ENCODE measurements at regions not wholly inside any gene's neighbourhood (a gene's known extent, or its start where the extent isn't known, plus 50 kb on each side); places are given as distances from the start of the nearest gene placed in this dataset.

GRCh38 chr9:3732077-3733038, 206.6 kb upstream of the RFX3 start:
- peak in 1 of 2 donors; percentile 58 for DNase-seq

GRCh38 chr9:3730511-3730922, 204.7 kb upstream of the RFX3 start:
- DNase-seq: no peak

GRCh38 chr9:3721096-3721495, 195.3 kb upstream of the RFX3 start:
- no peak for DNase-seq

GRCh38 chr9:3719286-3719685, 193.5 kb upstream of the RFX3 start:
- DNase-seq: no peak

GRCh38 chr9:3716415-3716814, 190.6 kb upstream of the RFX3 start:
- DNase-seq: no peak

GRCh38 chr9:3708751-3709150, 182.9 kb upstream of the RFX3 start:
- DNase-seq: no peak

- no peak for DNase-seq
These were observed 179.1 kb upstream of the RFX3 start for GRCh38 chr9:3704890-3705289.

GRCh38 chr9:3700772-3701171, 175.0 kb upstream of the RFX3 start:
- no peak for DNase-seq

GRCh38 chr9:3699883-3700282, 174.1 kb upstream of the RFX3 start:
- DNase-seq: no peak

GRCh38 chr9:3698531-3698930, 172.7 kb upstream of the RFX3 start:
- no peak for DNase-seq

- no peak for DNase-seq
These were observed 172.3 kb upstream of the RFX3 start for GRCh38 chr9:3698076-3698475.

- no peak for DNase-seq
These were observed 170.6 kb upstream of the RFX3 start for GRCh38 chr9:3696368-3696767.

GRCh38 chr9:3692606-3693005, 166.8 kb upstream of the RFX3 start:
- no peak for DNase-seq

GRCh38 chr9:3689555-3689954, 163.8 kb upstream of the RFX3 start:
- DNase-seq: no peak

GRCh38 chr9:3687145-3687544, 161.3 kb upstream of the RFX3 start:
- no peak for DNase-seq

GRCh38 chr9:3682186-3682585, 156.4 kb upstream of the RFX3 start:
- DNase-seq: no peak

- DNase-seq: no peak
These were observed 151.7 kb upstream of the RFX3 start for GRCh38 chr9:3677541-3677940.

- no peak for DNase-seq
These were observed 151.0 kb upstream of the RFX3 start for GRCh38 chr9:3676766-3677165.

GRCh38 chr9:3675946-3676345, 150.1 kb upstream of the RFX3 start:
- no peak for DNase-seq

- DNase-seq: no peak
These were observed 148.8 kb upstream of the RFX3 start for GRCh38 chr9:3674561-3674960.

- DNase-seq: no peak
These were observed 146.6 kb upstream of the RFX3 start for GRCh38 chr9:3672399-3672798.

GRCh38 chr9:3664044-3664443, 138.2 kb upstream of the RFX3 start:
- no peak for DNase-seq

GRCh38 chr9:3662671-3663070, 136.9 kb upstream of the RFX3 start:
- no peak for DNase-seq

- no peak for DNase-seq
These were observed 135.1 kb upstream of the RFX3 start for GRCh38 chr9:3660936-3661335.

- no peak for DNase-seq
These were observed 133.8 kb upstream of the RFX3 start for GRCh38 chr9:3659647-3660046.
